ENCODE measurements at regions not wholly inside any gene's neighbourhood (a gene's known extent, or its start where the extent isn't known, plus 50 kb on each side); places are given as distances from the start of the nearest gene placed in this dataset.

DNA sequence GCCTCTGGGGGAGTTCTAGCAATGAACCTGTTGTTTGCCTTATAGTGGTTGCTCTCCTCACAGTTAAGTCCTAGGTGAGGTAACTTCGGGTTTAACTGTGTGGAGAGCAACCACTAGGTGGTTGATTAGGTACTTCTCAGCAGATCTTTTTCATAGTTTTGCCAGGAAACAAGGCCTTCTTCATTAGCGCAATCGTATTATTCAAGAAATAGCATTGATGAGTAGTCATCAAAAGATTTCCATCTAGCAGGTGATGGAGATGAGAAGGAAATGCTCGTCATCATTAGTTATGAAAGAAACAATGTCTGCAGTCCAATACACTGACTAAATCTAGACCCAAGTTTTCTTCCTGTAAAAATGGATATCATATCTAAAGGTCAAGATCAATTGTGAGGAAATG is 923.3 kb downstream of the AACS start:
- no peak overlapping the region for H3K9ac ChIP-seq (ENCODE audit: low read length in 3 of 3)
- no peak overlapping the region for H3K4me3 ChIP-seq (ENCODE audit: low read length in 3 of 3)
- FAIRE-seq (no peak), DNase-seq (no peak)
- no peaks in the 10 kb centered on the region for H3K36me3 ChIP-seq (ENCODE audit: control insufficient read depth in 2 of 3, insufficient read depth in 3 of 3, low read length in 3 of 3)
- H3K27me3 ChIP-seq (ENCODE audit: control insufficient read depth, insufficient read depth, low read length), result no peaks in the 10 kb centered on the region
- intact Hi-C loops (cut with DNase I), result no loop called here
- no peak overlapping the region for H3K27ac ChIP-seq (ENCODE audit: low read depth in 2 of 2, low read length in 2 of 2)
- H3K4me1 ChIP-seq (ENCODE audit: control insufficient read depth in 2 of 3, insufficient read depth in 2 of 3, low read depth in 1 of 3, low read length in 3 of 3), result no peaks in the 10 kb centered on the region
- H3K9me3 ChIP-seq (ENCODE audit: control insufficient read depth in 2 of 3, insufficient read depth in 1 of 3, low read length in 3 of 3), result peaks cover 0 to 1% (median 0%) of the 10 kb centered on the region in 3 donors
- TF ChIP-seq, protein P1, sequence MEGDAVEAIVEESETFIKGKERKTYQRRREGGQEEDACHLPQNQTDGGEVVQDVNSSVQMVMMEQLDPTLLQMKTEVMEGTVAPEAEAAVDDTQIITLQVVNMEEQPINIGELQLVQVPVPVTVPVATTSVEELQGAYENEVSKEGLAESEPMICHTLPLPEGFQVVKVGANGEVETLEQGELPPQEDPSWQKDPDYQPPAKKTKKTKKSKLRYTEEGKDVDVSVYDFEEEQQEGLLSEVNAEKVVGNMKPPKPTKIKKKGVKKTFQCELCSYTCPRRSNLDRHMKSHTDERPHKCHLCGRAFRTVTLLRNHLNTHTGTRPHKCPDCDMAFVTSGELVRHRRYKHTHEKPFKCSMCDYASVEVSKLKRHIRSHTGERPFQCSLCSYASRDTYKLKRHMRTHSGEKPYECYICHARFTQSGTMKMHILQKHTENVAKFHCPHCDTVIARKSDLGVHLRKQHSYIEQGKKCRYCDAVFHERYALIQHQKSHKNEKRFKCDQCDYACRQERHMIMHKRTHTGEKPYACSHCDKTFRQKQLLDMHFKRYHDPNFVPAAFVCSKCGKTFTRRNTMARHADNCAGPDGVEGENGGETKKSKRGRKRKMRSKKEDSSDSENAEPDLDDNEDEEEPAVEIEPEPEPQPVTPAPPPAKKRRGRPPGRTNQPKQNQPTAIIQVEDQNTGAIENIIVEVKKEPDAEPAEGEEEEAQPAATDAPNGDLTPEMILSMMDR (IDR thresholded peaks at IDR 0.05; ENCODE audit: borderline replicate concordance, extremely low read depth, insufficient read depth), result no peak

DNA sequence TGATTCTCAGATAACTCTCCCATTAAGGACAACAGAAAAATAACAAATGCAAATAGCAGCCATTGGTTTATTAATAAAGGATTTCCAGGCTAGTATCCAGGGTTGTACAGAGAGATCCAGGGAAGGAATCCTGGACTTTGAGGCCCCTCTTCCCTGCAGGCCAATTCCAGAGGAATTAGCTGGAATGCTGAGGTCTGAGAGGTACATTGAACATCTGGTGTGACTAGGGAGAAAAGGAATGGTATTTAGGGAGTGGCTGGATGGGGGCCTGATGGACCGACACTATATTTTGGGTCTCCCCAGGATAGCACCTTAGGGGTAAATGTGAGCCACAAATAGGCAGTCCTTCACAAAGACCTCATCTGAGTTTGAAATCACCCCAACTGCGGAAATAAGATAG is 924.5 kb downstream of the AACS start:
- no peak overlapping the region for H3K4me3 ChIP-seq (ENCODE audit: low read length in 3 of 3)
- no peak for DNase-seq
- TF ChIP-seq, protein P1 (IDR thresholded peaks at IDR 0.05; ENCODE audit: borderline replicate concordance, extremely low read depth, insufficient read depth), result no peak
- intact Hi-C loops (cut with DNase I), result no loop called here
- H3K27me3 ChIP-seq (ENCODE audit: control insufficient read depth, insufficient read depth, low read length), result no peaks in the 10 kb centered on the region
- FAIRE-seq, result no peak
- H3K9ac ChIP-seq (ENCODE audit: low read length in 3 of 3), result no peak overlapping the region
- H3K4me1 ChIP-seq (ENCODE audit: control insufficient read depth in 2 of 3, insufficient read depth in 2 of 3, low read depth in 1 of 3, low read length in 3 of 3), result no peaks in the 10 kb centered on the region
- H3K36me3 ChIP-seq (ENCODE audit: control insufficient read depth in 2 of 3, insufficient read depth in 3 of 3, low read length in 3 of 3), result no peaks in the 10 kb centered on the region
- H3K9me3 ChIP-seq (ENCODE audit: control insufficient read depth in 2 of 3, insufficient read depth in 1 of 3, low read length in 3 of 3), result peaks cover 0 to 1% (median 0%) of the 10 kb centered on the region in 3 donors
- no peak overlapping the region for H3K27ac ChIP-seq (ENCODE audit: low read depth in 2 of 2, low read length in 2 of 2)

DNA sequence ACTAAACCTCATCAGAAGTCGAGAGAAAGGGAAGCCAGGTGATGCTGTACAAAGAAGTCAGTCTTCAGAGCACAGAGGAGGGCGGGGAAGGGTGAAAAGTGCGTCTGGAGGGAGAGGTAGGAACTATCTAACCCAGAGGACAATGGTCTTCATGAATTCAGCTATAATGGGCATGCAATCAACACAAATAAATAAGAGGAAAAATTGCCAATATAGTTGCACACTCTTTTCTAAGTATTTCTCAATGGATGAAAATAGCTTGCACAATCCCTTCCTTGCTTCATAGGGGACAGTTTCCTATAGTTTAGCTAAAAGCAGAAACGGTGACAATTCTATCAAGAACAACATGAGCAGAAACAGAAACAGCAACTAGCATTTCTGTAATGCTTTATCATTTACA is 931.2 kb downstream of the AACS start:
- H3K4me1 ChIP-seq (ENCODE audit: control insufficient read depth in 2 of 3, insufficient read depth in 2 of 3, low read depth in 1 of 3, low read length in 3 of 3), result no peaks in the 10 kb centered on the region
- H3K27me3 ChIP-seq (ENCODE audit: control insufficient read depth, insufficient read depth, low read length), result no peaks in the 10 kb centered on the region
- no peaks in the 10 kb centered on the region for H3K9me3 ChIP-seq (ENCODE audit: control insufficient read depth in 2 of 3, insufficient read depth in 1 of 3, low read length in 3 of 3)
- no peak overlapping the region for H3K27ac ChIP-seq (ENCODE audit: low read depth in 2 of 2, low read length in 2 of 2)
- H3K4me3 ChIP-seq (ENCODE audit: low read length in 3 of 3), result no peak overlapping the region
- DNase-seq (no peak), FAIRE-seq (no peak)
- intact Hi-C loops (cut with DNase I), result no loop called here
- no peak overlapping the region for H3K9ac ChIP-seq (ENCODE audit: low read length in 3 of 3)
- H3K36me3 ChIP-seq (ENCODE audit: control insufficient read depth in 2 of 3, insufficient read depth in 3 of 3, low read length in 3 of 3), result no peaks in the 10 kb centered on the region
- TF ChIP-seq, protein P1 (IDR thresholded peaks at IDR 0.05; ENCODE audit: borderline replicate concordance, extremely low read depth, insufficient read depth), result no peak

DNA sequence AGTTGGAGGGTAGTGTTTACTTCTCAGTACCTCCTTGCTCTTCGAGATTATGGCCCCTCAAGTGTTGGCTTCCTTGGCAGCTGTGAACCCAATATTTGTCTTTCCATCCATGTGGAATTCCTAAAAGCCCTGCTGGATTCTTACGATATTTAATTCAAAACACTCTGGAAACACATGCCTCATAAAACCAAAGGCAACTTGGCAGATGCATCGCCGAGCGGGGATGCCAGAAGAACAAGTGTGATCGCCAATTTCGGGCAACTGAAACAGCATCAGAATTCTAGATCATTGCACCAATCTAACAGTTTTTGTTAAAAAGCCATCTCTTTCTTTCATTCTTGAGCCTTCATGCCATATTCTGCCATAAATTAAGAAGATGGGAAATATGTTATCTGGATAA is 934.4 kb downstream of the AACS start:
- Histone ChIP-seq H3K27me3 (ENCODE audit: control insufficient read depth, insufficient read depth, low read length) (no peaks in the 10 kb centered on the region), H3K4me3 (ENCODE audit: low read length in 3 of 3) (no peak overlapping the region), H3K9me3 (ENCODE audit: control insufficient read depth in 2 of 3, insufficient read depth in 1 of 3, low read length in 3 of 3) (peaks cover 0 to 11% (median 0%) of the 10 kb centered on the region in 3 donors), H3K27ac (ENCODE audit: low read depth in 2 of 2, low read length in 2 of 2) (no peak overlapping the region), H3K36me3 (ENCODE audit: control insufficient read depth in 2 of 3, insufficient read depth in 3 of 3, low read length in 3 of 3) (no peaks in the 10 kb centered on the region), H3K9ac (ENCODE audit: low read length in 3 of 3) (no peak overlapping the region), H3K4me1 (ENCODE audit: control insufficient read depth in 2 of 3, insufficient read depth in 2 of 3, low read depth in 1 of 3, low read length in 3 of 3) (no peaks in the 10 kb centered on the region)
- FAIRE-seq (no peak), DNase-seq (no peak)
- TF ChIP-seq, protein P1 (IDR thresholded peaks at IDR 0.05; ENCODE audit: borderline replicate concordance, extremely low read depth, insufficient read depth), result no peak
- intact Hi-C loops (cut with DNase I), result no loop called here
